GM21423 (cell line): ENCODE measurements at regions not wholly inside any gene's neighbourhood (a gene's known extent, or its start where the extent isn't known, plus 50 kb on each side); places are given as distances from the start of the nearest gene placed in this dataset.
"Not testable (repeated sequence)": the region's sequence is repeated elsewhere in the genome, so short reads cannot be mapped to it uniquely, and the experiment has no call there.

ENCODE experiments used
- ATAC-seq: cut with Tn5 transposase; IDR thresholded peaks from one replicate; pipeline ENCODE4 v1.9.1; 2021; ENCODE audit warnings: mild to moderate bottlenecking, moderate library complexity; ENCODE audit not compliant: unreplicated experiment

GRCh38 chr1:38760562-38760961 lies 99.0 kb downstream of the RRAGC start:
- no peak for ATAC-seq

- ATAC-seq, result no peak
Observed at GRCh38 chr1:38758820-38759219, 100.8 kb downstream of the RRAGC start.

GRCh38 chr1:38746941-38747600 lies 112.5 kb downstream of the RRAGC start:
- ATAC-seq, result no peak

- no peak for ATAC-seq
Observed at GRCh38 chr1:38746402-38746935, 113.1 kb downstream of the RRAGC start.

- ATAC-seq, result no peak
Observed at GRCh38 chr1:38745476-38746401, 113.8 kb downstream of the RRAGC start.

- no peak for ATAC-seq
Observed at GRCh38 chr1:38744452-38745350, 114.9 kb downstream of the RRAGC start.

- no peak for ATAC-seq
Observed at GRCh38 chr1:38743184-38743583, 116.4 kb downstream of the RRAGC start.

- ATAC-seq, result no peak
Observed at GRCh38 chr1:38741341-38741740, 118.2 kb downstream of the RRAGC start.

- no peak for ATAC-seq
Observed at GRCh38 chr1:38740487-38740886, 119.1 kb downstream of the RRAGC start.

- ATAC-seq, result no peak
Observed at GRCh38 chr1:38738207-38738606, 121.4 kb downstream of the RRAGC start.

GRCh38 chr1:38736399-38736798 lies 123.2 kb downstream of the RRAGC start:
- ATAC-seq, result no peak

- ATAC-seq, result no peak
Observed at GRCh38 chr1:38735651-38736161, 123.9 kb downstream of the RRAGC start.

- no peak for ATAC-seq
Observed at GRCh38 chr1:38733761-38734160, 125.8 kb downstream of the RRAGC start.

- no peak for ATAC-seq
Observed at GRCh38 chr1:38730511-38731397, 128.8 kb downstream of the RRAGC start.

GRCh38 chr1:38728585-38728908 lies 131.0 kb downstream of the RRAGC start:
- ATAC-seq, result no peak

GRCh38 chr1:38727684-38728584 lies 131.6 kb downstream of the RRAGC start:
- no peak for ATAC-seq

- not testable (repeated sequence) for ATAC-seq
Observed at GRCh38 chr1:38725321-38725961, 134.1 kb downstream of the RRAGC start.
